ENCODE measurements at regions not wholly inside any gene's neighbourhood (a gene's known extent, or its start where the extent isn't known, plus 50 kb on each side); places are given as distances from the start of the nearest gene placed in this dataset.
"Not testable (repeated sequence)": the region's sequence is repeated elsewhere in the genome, so short reads cannot be mapped to it uniquely, and the experiment has no call there.

DNA sequence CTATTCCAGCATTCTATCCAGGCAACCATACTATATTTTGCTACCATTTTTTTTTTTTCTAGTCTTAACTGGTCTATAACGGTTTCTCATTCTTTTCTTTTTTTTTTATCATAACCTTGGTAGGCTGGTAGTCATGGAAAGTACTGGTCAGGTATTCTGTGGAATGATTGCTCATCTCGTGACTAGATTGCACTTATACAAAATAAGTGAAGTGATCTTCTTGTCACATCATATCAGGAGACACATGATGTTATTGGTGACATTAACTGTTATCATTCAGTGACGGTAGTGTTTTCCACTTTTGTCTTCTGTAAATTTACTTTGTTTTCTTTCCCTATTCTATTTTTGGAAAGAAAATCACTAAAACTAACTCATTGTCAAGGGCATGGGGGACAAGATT is 239.3 kb upstream of the SLITRK6 start:
- no peak for DNase-seq

DNA sequence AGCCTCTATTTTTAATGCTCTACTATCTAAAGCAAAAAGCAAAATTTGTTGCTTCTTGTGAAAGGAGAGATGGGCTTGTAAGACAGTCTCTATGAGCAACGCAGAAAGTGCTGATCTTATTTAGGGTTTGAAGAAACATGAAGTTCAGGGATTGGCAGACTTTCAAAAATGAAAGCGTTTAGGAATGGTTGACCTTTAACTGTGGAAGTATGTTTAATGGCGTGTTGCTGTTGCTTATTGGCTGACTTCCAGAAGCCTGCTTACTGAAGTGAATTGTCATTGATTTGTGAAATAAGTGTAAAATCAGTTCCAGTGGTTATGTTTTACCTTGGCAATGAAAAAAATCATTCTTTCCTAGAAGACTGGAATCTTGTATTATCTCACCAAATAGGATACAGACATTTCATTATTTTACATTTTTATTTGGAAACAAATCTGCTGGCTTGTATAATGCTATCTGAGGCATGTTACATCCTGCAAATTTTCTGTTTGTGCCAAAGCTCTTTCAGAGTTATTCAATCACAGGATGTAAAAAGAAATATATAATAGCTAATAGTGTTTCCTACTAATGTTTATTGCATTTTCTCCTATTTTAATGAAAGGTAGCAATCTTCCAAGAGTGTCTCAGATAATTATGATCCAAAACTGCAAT is 221.3 kb upstream of the SLITRK6 start:
- no peak for DNase-seq

DNA sequence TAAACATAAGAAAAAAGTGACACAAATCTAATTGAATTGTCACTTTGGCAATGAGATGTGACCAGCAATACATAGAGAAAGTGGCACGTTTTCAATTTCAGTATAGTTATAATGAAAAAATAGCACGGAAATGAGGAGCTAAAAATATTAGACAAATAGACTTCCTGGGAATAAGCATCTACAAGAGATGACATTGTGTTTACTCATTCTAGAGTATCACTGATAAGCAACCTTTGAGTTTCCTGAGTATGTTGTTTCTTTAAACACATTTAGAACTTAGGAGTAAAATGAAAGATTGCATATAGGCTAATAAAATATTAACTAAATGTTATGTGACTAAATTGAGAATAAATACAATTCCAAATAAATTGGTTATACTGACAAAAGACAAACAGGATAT is 207.1 kb upstream of the SLITRK6 start:
- DNase-seq = no peak

DNA sequence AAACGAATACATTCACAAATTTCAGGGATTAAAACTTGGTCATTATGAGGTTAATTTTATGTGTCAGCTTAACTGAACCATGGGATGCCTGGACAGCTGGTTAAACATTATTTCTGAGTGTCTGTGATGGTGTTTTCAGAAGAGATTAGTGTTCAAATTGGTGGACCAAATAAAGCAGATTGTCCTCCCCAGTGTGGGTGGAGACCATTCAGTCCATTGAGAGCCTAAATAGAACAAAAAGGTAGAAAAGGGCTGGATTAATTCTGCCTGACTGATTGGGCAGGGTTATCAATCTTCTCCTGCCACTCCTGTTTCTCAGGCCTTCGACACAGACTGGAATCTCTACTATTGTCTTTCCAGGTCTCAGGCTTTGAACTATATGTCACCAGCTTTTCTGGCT is 203.8 kb upstream of the SLITRK6 start:
- DNase-seq = no peak

DNA sequence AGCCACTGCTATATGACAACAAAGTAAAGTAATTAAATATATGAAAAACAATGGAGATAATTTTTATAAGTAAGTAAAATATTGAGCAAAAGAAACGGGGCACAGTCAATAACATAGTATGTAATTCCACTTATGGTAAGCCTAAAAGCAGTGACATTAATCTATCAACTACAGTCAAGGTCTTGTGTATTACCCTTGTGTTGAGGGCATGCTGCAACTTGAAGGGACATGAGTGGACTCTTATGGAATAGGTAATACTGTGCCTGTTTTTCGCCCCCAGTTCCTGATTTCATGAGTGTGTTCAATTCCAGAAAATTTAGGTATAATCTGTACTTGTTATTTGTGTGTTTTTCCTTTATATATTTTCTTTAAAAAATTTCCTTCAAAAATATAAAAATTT is 201.3 kb upstream of the SLITRK6 start:
- no peak for DNase-seq

DNA sequence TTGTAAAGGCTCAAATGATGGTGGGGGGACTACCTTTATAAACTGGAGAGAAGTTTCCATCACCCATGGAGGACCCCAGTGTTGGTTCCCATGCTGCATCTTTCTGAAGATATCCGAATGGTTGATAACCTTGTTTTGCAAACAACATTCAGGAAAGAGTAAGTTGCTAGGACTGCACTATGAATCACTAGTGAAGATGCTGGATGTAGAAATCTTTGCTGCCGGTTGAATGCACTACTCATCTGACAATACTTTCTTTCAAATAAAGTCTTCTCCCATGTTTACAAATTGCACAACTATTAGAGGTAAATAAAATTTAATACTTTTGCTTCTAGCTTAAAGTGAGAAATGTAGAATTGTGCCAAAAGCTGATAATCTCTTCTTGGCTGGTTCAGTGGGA is 198.4 kb upstream of the SLITRK6 start:
- no peak for DNase-seq

DNA sequence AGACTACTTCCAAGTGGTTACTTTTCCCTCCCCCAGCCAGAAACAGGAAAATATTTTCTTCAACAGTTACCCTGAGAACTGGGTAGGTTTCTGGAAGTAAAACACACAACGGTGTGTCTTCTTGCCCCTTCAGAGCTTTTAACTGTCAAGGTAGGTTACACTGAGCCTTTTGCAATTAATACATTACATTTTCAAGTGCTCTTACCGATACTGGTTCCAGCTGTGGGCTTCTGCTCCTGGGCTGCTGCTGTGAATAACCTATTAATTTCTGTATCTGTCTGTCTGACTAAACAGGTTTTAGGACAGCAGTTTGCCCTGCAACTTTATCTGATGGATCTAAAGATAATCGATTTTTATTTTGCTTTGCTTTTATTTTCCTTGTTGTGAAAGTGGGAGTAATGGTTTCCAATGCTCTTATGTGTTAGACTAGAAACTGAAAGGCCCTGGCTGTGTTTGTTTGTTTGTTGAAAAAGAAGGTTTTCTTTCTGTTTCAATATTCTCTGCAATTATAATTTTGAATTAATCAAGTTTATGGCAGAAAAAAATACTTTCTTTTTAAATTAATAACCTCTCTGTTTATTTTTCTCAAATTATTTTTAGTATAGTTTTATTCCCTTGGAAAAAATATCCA is 196.7 kb upstream of the SLITRK6 start:
- DNase-seq = no peak

DNA sequence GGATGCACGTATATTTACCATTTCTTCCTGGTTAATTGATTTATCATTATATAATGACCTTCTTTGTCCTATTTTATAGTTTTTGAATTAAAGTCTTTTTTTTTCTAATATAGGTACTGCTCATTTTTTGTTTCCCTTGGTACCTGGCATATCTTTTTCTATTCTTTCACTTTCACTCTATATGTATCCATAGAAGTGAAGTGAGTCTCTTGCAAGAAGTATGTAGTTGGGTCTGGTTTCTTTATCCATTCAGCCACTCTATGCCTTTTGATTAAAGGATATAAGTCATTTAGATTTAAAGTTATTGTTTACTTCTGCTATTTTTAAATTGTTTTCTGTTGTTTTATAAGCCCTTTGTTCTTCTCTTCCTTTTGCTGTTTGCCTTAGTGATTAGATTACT is 194.3 kb upstream of the SLITRK6 start:
- no peak for DNase-seq

DNA sequence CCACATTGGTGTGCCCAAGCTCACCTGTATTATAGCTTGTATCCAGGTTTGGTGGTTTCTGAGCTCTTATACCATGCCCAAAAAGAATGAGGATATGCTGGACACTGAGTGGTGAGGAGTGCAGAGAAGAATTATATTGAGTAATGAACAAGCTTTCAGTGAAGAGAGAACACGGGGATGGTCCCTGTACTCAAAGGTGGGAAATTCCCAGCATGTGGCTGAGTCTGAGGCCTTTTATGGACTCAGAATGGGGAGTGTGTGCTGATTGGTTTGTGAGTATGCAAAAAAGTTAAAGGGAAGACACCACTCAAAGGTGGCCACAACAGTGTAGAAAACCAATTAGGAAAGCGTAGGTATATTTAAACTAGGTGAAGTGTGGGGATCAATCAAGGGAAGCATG is 191.2 kb upstream of the SLITRK6 start:
- DNase-seq = no peak

DNA sequence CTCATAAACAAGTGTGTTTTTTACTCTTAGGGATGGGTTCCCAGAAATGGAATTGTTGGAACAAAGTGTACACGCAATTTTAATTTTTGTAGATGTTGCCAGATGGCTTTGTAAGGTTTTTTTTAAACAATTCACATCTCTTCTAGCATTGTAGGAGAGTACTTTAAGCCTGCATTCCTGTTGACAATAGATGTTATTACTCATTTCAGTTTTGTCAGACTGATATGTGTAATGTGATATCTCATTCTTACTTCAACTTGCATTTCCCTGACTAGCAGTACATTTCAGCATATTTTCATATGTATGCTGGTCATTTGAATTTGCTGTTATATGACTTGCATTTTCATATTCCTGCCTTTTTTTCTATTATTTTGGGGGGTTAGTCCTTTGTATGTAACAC is 186.6 kb upstream of the SLITRK6 start:
- no peak for DNase-seq

DNA sequence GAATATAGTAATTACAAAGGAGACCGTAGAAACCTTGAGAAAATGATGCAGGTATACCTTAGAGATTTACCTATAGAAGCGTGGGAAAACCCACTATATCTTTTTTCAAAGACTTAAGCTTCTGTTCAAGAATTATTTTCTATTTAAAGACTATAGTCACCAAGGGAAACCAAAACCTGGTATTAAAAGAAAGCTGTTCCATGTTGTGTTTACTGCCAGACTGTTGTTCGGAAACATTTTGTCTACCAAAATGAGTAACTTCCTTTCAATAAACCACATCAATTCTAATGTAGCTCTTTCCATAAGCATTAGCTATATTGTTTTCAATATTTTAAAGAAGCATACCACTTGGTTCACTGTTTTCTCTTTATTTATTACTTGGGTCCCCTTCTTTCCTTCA is 182.9 kb upstream of the SLITRK6 start:
- DNase-seq = no peak

DNA sequence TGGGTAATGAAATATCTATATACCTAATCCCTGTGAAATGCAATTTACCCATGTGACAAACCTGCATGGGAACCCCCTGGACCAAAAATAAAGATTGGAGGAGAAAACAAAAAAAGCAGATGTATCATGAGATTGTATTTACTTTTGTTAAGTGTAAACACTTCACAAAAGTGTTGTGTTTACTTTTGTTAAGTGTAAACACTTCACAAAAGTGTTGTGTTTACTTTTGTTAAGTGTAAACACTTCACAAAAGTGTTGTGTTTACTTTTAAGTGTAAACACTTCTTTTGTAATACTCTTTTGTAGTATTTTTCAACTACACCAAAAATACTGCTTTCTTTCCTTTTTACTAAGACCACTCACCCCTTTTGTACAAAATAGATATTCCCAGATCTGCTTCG is 181.2 kb upstream of the SLITRK6 start:
- not testable (repeated sequence) for DNase-seq

DNA sequence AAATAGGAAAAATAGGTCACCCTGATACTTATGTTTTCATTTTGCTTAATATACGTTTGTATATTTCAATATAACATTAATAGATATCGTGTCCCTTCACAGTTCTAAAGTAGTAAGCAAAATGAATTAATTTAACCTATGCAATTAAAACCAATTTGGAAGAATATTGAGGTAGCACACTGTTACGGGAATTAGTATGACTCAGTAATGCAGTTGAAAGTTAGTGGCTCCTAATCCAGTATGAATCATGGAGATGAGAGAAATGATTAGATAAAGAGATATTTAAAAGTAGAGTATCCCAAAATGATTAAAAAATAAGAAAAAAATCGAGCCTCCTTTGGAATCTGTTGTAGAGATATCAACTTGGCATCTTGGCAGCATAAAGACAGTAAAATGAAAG is 177.0 kb upstream of the SLITRK6 start:
- no peak for DNase-seq

DNA sequence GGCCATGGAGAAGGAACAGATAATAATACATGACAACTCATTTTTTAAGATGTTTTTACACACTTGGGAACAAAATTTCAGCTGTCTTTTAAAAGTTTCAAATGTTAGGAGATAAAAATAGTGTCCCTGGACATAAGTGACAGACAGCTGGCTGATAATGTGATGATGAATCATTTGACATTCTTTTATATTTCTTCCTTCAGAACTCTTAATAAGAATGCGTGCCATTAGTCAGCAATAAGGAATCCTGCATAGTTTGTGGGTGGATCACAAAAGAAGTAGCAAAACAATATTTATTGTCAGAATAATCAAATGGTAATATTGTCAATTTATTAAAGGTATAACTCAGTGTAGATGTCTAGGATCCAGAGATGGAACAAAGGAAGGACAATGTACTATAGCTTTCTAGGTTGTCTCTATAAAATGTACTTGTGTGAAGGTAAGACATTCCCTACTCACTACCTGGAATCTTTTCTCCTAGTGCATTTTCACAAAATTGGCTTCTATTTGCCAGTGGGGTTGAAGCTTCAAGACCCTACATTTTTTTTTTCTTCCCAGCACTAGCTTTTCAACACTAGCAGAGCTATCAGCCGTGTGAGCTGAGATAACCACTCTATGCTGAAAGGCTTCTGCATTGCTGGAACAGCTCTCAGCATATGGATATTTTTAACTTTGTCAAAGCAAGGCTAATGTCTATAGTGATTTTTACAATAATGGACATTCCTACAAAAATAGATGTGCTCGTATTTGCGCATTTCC is 175.6 kb upstream of the SLITRK6 start:
- no peak for DNase-seq

DNA sequence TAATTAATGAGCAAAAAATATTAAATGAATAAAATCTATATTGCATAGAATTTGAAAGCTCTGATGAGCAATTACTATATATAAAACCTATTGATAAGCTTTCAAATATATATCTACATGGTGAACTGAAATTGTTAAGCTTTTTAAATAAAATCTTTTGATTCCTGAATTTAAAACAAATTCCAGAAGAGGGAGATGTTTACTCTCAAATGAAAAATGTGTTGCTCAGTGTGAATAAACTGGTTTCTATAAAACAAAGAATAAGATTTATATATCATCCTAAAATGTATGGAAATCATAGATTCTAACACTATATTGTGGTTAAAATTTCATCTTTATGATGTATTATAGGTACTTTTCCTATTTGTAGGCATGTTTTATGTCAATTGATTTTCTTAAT is 171.5 kb upstream of the SLITRK6 start:
- no peak for DNase-seq

DNA sequence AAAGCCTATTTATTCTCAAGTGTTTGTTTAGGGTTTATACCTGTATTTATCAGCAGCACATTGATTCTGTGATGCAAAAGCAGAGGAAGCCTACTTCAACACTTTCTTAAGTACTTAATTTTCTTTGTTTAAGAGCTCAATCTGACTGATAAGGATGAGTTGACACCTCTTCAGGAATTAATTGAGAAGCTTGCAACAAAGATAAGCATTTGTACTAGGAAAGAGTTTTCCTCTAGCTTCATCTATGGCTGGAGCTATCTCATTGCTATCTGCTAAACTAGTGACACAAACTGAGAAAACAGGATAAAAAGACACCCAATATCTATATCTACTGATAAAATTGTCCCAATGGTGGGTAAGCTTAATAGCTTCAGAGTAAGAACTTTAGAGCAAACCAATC is 170.1 kb upstream of the SLITRK6 start:
- DNase-seq = no peak

DNA sequence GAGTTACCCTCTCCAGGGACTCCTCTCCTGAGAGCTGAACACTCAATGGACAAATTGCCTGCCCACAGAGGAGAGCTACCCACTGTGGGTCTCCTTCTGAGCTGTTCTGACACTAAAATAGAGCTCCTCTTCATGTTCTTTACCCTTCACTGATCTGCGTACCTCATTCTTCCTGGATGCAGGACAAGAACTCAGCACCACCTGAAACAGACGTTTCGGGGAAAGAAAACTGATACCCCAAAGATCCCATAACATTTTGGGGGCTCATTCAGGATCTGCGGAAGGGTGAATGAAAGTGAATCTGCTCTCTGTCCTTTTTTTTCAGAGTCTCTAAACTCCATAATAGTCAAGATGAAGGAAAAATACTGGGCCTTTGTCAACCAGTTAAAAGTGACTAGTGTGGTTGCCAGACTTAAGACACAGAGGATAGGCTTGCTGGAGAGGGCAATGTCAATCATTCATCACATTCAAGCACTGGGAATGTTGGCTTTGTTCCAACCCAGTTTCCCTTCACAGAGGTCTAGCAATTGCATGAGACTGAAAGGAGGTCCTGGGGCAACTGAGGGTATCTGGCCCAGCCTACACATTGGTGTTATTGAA is 136.7 kb upstream of the SLITRK6 start:
- DNase-seq = no peak

DNA sequence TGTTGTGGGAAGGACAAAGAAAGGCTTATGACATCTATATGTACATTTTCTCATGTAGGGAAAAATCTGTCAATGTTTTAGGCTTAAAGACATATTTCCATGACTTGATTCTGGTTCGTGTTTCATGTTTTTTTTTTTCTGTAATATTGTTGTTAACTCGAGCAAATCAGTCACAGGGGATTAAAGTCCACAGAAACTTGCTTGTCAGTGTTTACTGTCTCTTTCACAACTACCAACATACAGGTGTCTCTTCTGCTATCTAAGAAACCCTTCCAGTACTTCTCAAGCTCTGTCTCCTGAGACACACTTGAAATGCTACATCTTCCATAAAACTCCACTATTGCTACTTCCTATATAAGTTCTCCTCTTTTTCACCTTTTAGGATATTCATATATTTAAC is 130.9 kb upstream of the SLITRK6 start:
- no peak for DNase-seq

DNA sequence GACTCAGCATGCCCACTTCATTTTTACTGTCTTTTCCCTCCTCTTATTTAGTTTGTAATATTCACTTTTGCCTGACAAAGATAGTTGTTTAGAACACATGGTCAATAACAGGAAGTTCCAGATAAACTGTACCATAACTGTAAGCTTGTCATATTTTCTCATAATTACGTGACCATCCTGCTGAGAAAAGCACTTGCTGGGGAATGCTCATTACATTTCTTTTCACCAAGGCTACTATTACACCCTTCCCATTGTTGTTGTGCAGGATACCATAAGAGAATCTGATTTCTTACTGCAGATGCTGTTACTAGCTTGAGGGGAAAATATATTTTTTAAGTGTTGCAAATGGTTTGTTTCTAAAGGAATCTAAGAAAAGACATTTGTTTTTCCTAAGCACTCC is 111.7 kb upstream of the SLITRK6 start:
- no peak for DNase-seq

DNA sequence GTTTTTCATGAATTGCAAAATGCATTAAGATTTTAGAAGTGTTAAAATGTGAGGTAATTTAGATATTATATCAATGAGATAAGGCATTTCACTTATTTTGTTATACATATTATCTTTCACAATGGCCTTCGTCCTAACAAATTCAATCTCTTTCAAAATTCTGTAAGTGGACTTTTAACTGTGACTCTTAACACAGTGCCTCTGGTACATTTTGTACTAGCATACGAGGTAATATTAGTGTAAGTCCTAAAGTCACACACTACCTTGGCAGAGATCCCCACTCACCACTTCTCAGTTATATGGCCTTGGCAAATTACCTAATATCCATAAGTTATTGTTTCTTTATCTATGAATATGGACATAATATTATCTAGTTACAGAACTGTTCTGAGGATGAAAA is 101.3 kb upstream of the SLITRK6 start:
- no peak for DNase-seq

DNA sequence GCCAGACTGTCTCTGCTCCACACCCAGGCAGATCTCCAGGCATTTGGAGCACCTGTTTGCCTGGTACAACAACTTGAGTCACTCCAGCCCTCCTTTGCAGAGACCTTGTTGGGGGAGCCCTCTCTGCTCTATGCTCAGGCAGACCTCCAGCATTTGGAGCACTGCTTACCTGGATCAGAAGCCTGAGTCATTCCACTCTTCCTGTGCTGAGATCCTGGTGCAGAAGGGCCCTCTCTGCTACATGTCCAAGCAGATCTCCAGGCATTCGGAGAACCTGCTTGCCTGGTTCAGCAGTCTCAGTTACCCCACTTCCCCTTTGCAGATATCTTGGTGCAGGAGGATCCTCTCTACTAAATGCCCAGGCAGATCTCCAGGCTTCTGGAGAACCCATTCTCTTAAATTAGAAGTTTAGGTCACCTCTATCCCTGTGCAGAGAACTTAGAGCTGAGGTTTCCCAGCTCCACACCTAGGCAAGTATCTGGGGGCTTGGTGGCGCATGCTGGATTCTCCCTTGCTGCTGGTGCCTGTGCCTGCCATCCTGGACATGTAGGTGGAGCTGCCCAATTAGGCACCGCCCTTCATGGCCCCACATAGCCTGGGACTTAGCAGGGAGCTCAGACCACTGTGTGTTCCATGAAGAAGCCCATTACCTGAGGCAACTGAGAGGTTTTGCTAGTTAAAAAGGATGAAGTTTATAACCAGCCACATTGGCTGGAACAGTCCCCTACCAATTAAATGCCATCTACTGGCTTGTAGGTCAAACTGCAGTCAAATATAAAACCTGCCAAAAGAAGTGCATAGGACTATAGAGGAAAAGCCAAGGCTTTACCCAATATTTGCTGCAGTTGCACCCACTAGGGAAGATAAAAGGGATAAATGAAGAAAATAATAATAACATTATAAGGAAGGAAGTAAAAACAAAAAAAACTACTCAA is 97.6 kb upstream of the SLITRK6 start:
- DNase-seq = no peak

DNA sequence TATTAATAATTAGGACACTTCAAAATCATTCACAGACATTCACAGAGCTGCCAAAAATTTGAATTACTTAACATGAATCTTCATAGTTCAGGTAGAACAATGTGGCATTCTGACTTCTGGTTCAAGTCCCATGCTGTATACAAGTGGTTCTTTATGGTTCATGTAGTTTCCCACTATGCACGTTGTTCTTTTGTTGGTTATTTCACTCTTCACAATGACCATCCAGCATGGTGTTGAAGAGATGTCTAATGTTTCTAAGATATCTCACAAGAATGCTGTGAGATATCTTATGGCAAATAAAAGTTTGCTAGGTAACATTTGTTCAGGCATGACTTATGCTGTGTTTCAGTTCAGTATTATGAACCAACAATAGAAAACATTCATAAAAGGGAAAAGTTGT is 88.2 kb upstream of the SLITRK6 start:
- DNase-seq = no peak

DNA sequence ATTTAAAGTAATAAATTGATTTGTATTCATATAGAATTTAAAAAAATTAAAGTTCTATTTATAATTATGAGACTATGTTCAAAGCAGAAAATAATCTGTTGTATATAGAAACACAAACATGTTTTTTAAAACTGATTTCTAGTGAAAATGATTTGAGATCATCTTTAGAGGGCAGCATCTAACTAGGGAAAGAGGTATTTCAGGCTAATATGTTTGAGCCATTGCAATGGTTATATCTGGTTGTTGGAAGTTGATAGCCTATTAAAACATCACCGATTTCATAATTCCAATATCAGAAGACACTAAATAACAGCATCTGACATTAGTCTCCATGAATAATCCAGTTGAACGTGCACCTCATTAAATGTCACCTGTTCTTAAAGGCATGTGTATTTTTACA is 79.8 kb upstream of the SLITRK6 start:
- no peak for DNase-seq
